Upper lobe of right lung (tissue), 1 donor: ENCODE measurements at regions not wholly inside any gene's neighbourhood (a gene's known extent, or its start where the extent isn't known, plus 50 kb on each side); places are given as distances from the start of the nearest gene placed in this dataset.
A peak's percentile ranks its signal among the peaks of the same experiment; 100 is the strongest.

ENCODE experiments used
- ATAC-seq: fragments of 200-7000 bp; cut with Tn5 transposase; one replicate; pipeline ENCODE4 v1.9.1; 2020; ENCODE audit warnings: mild to moderate bottlenecking, moderate library complexity
- DNase-seq: peaks from one replicate; pipeline ENCODE4 v3.0.0-alpha.2; 2020
- H3K27ac ChIP-seq: fragments of 200-600 bp; one replicate; pipeline ENCODE4 v1.8.0; 2022
- H3K27me3 ChIP-seq: fragments of 200-600 bp; one replicate; pipeline ENCODE4 v1.8.0; 2022; ENCODE audit warnings: mild to moderate bottlenecking
- H3K36me3 ChIP-seq: fragments of 200-600 bp; one replicate; pipeline ENCODE4 v1.8.0; 2022
- H3K4me1 ChIP-seq: fragments of 200-600 bp; one replicate; pipeline ENCODE4 v1.8.0; 2022
- H3K4me3 ChIP-seq: fragments of 200-600 bp; one replicate; pipeline ENCODE4 v1.8.0; 2022; ENCODE audit warnings: mild to moderate bottlenecking
- H3K9me3 ChIP-seq: fragments of 200-600 bp; one replicate; pipeline ENCODE4 v1.8.0; 2022
- CTCF ChIP-seq: fragments of 200-600 bp; IDR thresholded peaks from one replicate; pipeline ENCODE4 v1.8.0; 2022; ENCODE audit warnings: antibody characterized with exemption
- intact Hi-C: fragments of 100-400 bp; cut with DNase I; formaldehyde crosslinking; loops from one replicate; pipeline ENCODE4 v1.11.0; 2022
- donor health status: DM: no; HTN: yes; CAD: no; lungs with severe emphysema.

- ATAC-seq (no peak), DNase-seq (no peak)
- no peak for TF ChIP-seq CTCF
- no peaks in the 10 kb centered on the region for H3K9me3 ChIP-seq
- H3K36me3 ChIP-seq = no peaks in the 10 kb centered on the region
- H3K4me3 ChIP-seq = no peak overlapping the region
- H3K27ac ChIP-seq = no peak overlapping the region
- no peaks in the 10 kb centered on the region for H3K4me1 ChIP-seq
- H3K27me3 ChIP-seq = no peaks in the 10 kb centered on the region
- intact Hi-C loops = no loop called here
These were observed 127.9 kb upstream of the MLIP start for GRCh38 chr6:53983301-53983700.

DNA sequence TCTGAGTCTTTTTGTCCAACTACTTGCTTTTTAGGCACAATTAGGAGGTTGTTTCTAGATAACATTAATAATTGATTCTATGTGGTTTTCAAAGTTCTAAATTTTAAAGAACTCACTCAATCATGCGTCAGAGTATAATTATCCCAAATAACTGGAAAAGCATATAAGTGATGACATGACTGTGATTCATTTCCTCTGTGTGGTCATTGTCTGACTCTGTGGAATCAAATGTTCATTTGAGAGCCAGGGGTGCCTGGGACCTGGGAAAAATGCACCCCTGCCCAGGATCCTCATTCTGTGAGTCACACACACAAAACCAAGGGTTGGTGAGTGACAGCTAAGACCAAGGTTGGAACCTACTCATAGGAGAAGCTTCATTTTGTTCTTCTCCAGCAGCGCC is 127.1 kb upstream of the MLIP start:
- Histone ChIP-seq H3K4me1 (no peaks in the 10 kb centered on the region), H3K27ac (no peak overlapping the region), H3K36me3 (no peaks in the 10 kb centered on the region), H3K27me3 (no peaks in the 10 kb centered on the region), H3K9me3 (no peaks in the 10 kb centered on the region), H3K4me3 (no peak overlapping the region)
- TF ChIP-seq CTCF = no peak
- no peak for ATAC-seq
- intact Hi-C loops = no loop called here
- no peak for DNase-seq

DNA sequence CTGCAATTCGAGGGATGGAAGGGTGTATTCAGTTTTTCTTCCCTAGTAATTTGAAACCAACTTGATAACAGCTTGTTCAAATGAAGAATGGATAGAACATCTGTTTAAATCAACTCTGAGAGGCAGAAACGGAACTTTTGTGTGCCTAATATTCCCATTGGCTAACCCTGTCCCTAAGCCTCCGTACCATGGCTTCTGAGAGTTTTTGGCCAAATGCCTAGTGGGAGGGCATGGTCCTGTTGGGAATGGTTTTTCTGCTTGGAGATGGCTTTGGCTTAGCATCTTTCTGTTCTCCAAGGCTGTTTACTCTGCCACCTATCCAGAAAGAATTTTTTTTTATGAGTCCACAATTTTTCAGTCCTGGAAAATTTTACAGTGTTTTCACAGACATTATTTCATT is 126.7 kb upstream of the MLIP start:
- no peak for TF ChIP-seq CTCF
- Histone ChIP-seq H3K4me3 (no peak overlapping the region), H3K27me3 (no peaks in the 10 kb centered on the region), H3K9me3 (no peaks in the 10 kb centered on the region), H3K36me3 (no peaks in the 10 kb centered on the region), H3K27ac (no peak overlapping the region), H3K4me1 (no peaks in the 10 kb centered on the region)
- intact Hi-C loops = no loop called here
- ATAC-seq = no peak
- no peak for DNase-seq

DNA sequence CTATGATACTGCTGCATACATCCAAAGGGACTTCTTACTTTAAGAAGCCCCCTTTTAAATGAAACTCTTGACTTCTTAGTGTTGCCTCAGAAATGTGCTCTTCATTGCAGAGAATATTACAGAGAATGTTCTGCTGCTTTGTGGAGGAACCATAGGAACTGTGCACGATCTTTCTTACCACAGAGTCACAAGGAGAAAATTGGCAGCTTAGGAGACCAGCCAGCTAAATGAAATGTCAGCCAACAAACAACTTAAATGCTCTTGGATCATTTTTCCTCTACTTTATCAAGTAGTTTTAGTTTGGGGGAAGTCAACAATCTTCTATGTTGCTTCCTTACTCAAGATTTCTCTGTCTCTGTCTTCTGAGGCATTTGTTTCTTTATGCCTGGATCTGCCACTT is 125.9 kb upstream of the MLIP start:
- TF ChIP-seq CTCF = no peak
- ATAC-seq (no peak), DNase-seq (no peak)
- intact Hi-C loops = no loop called here
- Histone ChIP-seq H3K27me3 (no peaks in the 10 kb centered on the region), H3K4me1 (no peaks in the 10 kb centered on the region), H3K36me3 (no peaks in the 10 kb centered on the region), H3K27ac (no peak overlapping the region), H3K9me3 (no peaks in the 10 kb centered on the region), H3K4me3 (no peak overlapping the region)

- TF ChIP-seq CTCF = peak; percentile 70
- peak; percentile 68 for ATAC-seq
- no peak for DNase-seq
These were observed 125.0 kb upstream of the MLIP start for GRCh38 chr6:53986165-53986720.

More at GRCh38 chr6:53986165-53986720, 125.0 kb upstream of the MLIP start:
- H3K27ac ChIP-seq = no peak overlapping the region
- no peak overlapping the region for H3K4me3 ChIP-seq
- H3K9me3 ChIP-seq = no peaks in the 10 kb centered on the region
- H3K4me1 ChIP-seq = no peaks in the 10 kb centered on the region
- H3K36me3 ChIP-seq = no peaks in the 10 kb centered on the region
- no peaks in the 10 kb centered on the region for H3K27me3 ChIP-seq
- intact Hi-C loops = no loop called here
